ENCODE measurements at regions not wholly inside any gene's neighbourhood (a gene's known extent, or its start where the extent isn't known, plus 50 kb on each side); places are given as distances from the start of the nearest gene placed in this dataset.

GRCh38 chr15:70273808-70274207 lies 176.1 kb upstream of the TLE3 start:
- H3K4me1 ChIP-seq (ENCODE audit: insufficient read depth, low read length, poor library complexity, severe bottlenecking): peaks cover 10% of the 10 kb centered on the region

GRCh38 chr15:70272565-70273355 lies 175.0 kb upstream of the TLE3 start:
- TF ChIP-seq CTCF (conservative IDR thresholded peaks at IDR 0.05; ENCODE audit: low read length) (no peak), EZH2phosphoT487 (IDR thresholded peaks at IDR 0.05; ENCODE audit: borderline replicate concordance, low read depth, low read length) (no peak)
- no peak overlapping the region for H3K4me3 ChIP-seq (ENCODE audit: low read depth, low read length, poor library complexity, severe bottlenecking)
- H3K9me3 ChIP-seq (ENCODE audit: low read length): no peaks in the 10 kb centered on the region
- no peaks in the 10 kb centered on the region for H3K9me2 ChIP-seq (ENCODE audit: insufficient read depth, low read length)
- no peaks in the 10 kb centered on the region for H3K36me3 ChIP-seq (ENCODE audit: insufficient read depth, low read length)
- no TSS peak for BruUV-seq (replicated peaks)
- POLR2A ChIA-PET: interaction anchor here (1.2 kb wide), 1 partner anchor 529 kb away, joined by 3 read pairs; no protein-coding TSS in a partner anchor
- no peak overlapping the region for H3K4me2 ChIP-seq (ENCODE audit: low read length)
- peaks cover 16% of the 10 kb centered on the region for H3K4me1 ChIP-seq (ENCODE audit: insufficient read depth, low read length, poor library complexity, severe bottlenecking)
- H2AFZ ChIP-seq (ENCODE audit: low read length): no peak overlapping the region
- CTCF ChIA-PET (ENCODE audit: unreplicated experiment): no interaction called here
- H4K20me1 ChIP-seq (ENCODE audit: insufficient read depth, low read length): no peaks in the 10 kb centered on the region
- DNase-seq (ENCODE audit: low spot score): no peak
- no peaks in the 10 kb centered on the region for H3K79me2 ChIP-seq (ENCODE audit: insufficient read depth, low read depth, low read length)
- intact Hi-C loops (cut with micrococcal nuclease; ENCODE audit: unreplicated experiment): no loop called here
- H3K27ac ChIP-seq (ENCODE audit: low read depth, low read length, poor library complexity, severe bottlenecking): no peak overlapping the region

More at GRCh38 chr15:70273808-70274207, 176.1 kb upstream of the TLE3 start:
- Histone ChIP-seq H3K9me2 (ENCODE audit: insufficient read depth, low read length) (no peaks in the 10 kb centered on the region), H3K36me3 (ENCODE audit: insufficient read depth, low read length) (no peaks in the 10 kb centered on the region), H3K79me2 (ENCODE audit: insufficient read depth, low read depth, low read length) (no peaks in the 10 kb centered on the region), H2AFZ (ENCODE audit: low read length) (no peak overlapping the region), H3K9me3 (ENCODE audit: low read length) (no peaks in the 10 kb centered on the region), H3K4me2 (ENCODE audit: low read length) (no peak overlapping the region), H4K20me1 (ENCODE audit: insufficient read depth, low read length) (no peaks in the 10 kb centered on the region), H3K4me3 (ENCODE audit: low read depth, low read length, poor library complexity, severe bottlenecking) (no peak overlapping the region), H3K27ac (ENCODE audit: low read depth, low read length, poor library complexity, severe bottlenecking) (no peak overlapping the region)
- no peak for DNase-seq (ENCODE audit: low spot score)
- BruUV-seq (replicated peaks): no TSS peak
- CTCF ChIA-PET (ENCODE audit: unreplicated experiment): no interaction called here
- intact Hi-C loops (cut with micrococcal nuclease; ENCODE audit: unreplicated experiment): no loop called here
- POLR2A ChIA-PET: no interaction called here
- no peak for TF ChIP-seq CTCF (conservative IDR thresholded peaks at IDR 0.05; ENCODE audit: low read length)
- TF ChIP-seq EZH2phosphoT487 (IDR thresholded peaks at IDR 0.05; ENCODE audit: borderline replicate concordance, low read depth, low read length): no peak

- ChIA-PET CTCF (ENCODE audit: unreplicated experiment) (no interaction called here), POLR2A (no interaction called here)
- no peaks in the 10 kb centered on the region for H3K9me2 ChIP-seq (ENCODE audit: insufficient read depth, low read length)
- H3K79me2 ChIP-seq (ENCODE audit: insufficient read depth, low read depth, low read length): no peaks in the 10 kb centered on the region
- H3K4me3 ChIP-seq (ENCODE audit: low read depth, low read length, poor library complexity, severe bottlenecking): no peak overlapping the region
- intact Hi-C loops (cut with micrococcal nuclease; ENCODE audit: unreplicated experiment): no loop called here
- DNase-seq (ENCODE audit: low spot score): no peak
- H2AFZ ChIP-seq (ENCODE audit: low read length): no peak overlapping the region
- H4K20me1 ChIP-seq (ENCODE audit: insufficient read depth, low read length): no peaks in the 10 kb centered on the region
- TF ChIP-seq EZH2phosphoT487 (IDR thresholded peaks at IDR 0.05; ENCODE audit: borderline replicate concordance, low read depth, low read length) (no peak), CTCF (conservative IDR thresholded peaks at IDR 0.05; ENCODE audit: low read length) (no peak)
- peaks cover 21% of the 10 kb centered on the region for H3K4me1 ChIP-seq (ENCODE audit: insufficient read depth, low read length, poor library complexity, severe bottlenecking)
- peak overlapping the region; percentile 20; the same call in 1 of the 2 replicates for H3K4me2 ChIP-seq (ENCODE audit: low read length)
- H3K9me3 ChIP-seq (ENCODE audit: low read length): no peaks in the 10 kb centered on the region
- H3K27ac ChIP-seq (ENCODE audit: low read depth, low read length, poor library complexity, severe bottlenecking): no peak overlapping the region
- no peaks in the 10 kb centered on the region for H3K36me3 ChIP-seq (ENCODE audit: insufficient read depth, low read length)
- BruUV-seq (replicated peaks): no TSS peak
Measured at GRCh38 chr15:70271422-70272088, 173.8 kb upstream of the TLE3 start.

All from OCI-LY7 (cell line).